Fibroblast of skin of back (primary cell): ENCODE measurements at regions not wholly inside any gene's neighbourhood (a gene's known extent, or its start where the extent isn't known, plus 50 kb on each side); places are given as distances from the start of the nearest gene placed in this dataset.
"Not testable (repeated sequence)": the region's sequence is repeated elsewhere in the genome, so short reads cannot be mapped to it uniquely, and the experiment has no call there.

Experiments
- DNase-seq: peaks from one replicate; pipeline ENCODE4 v3.0.0-alpha.2; 2013

- peak; percentile 38 for DNase-seq
Measured at GRCh38 chr3:150300852-150301517, 107.1 kb upstream of the TSC22D2 start.

GRCh38 chr3:150300388-150300787, 107.7 kb upstream of the TSC22D2 start:
- peak; percentile 32 for DNase-seq

- DNase-seq: peak; percentile 57
Measured at GRCh38 chr3:150299201-150299600, 108.9 kb upstream of the TSC22D2 start.

GRCh38 chr3:150296966-150297365, 111.1 kb upstream of the TSC22D2 start:
- no peak for DNase-seq

GRCh38 chr3:150296123-150296735, 111.9 kb upstream of the TSC22D2 start:
- DNase-seq: peak; percentile 50

- DNase-seq: peak; percentile 90
Measured at GRCh38 chr3:150293401-150294001, 114.6 kb upstream of the TSC22D2 start.

- peak; percentile 92 for DNase-seq
Measured at GRCh38 chr3:150292891-150293290, 115.2 kb upstream of the TSC22D2 start.

GRCh38 chr3:150291515-150291914, 116.6 kb upstream of the TSC22D2 start:
- peak; percentile 27 for DNase-seq

- DNase-seq: peak; percentile 37
Measured at GRCh38 chr3:150286390-150287147, 121.5 kb upstream of the TSC22D2 start.

- DNase-seq: peak; percentile 62
Measured at GRCh38 chr3:150285601-150286000, 122.5 kb upstream of the TSC22D2 start.

GRCh38 chr3:150278843-150279381, 129.2 kb upstream of the TSC22D2 start:
- DNase-seq: no peak

- no peak for DNase-seq
Measured at GRCh38 chr3:150278195-150278594, 129.9 kb upstream of the TSC22D2 start.

- DNase-seq: no peak
Measured at GRCh38 chr3:150277444-150277843, 130.7 kb upstream of the TSC22D2 start.

GRCh38 chr3:150275941-150276340, 132.2 kb upstream of the TSC22D2 start:
- DNase-seq: peak; percentile 64

GRCh38 chr3:150274372-150274771, 133.7 kb upstream of the TSC22D2 start:
- DNase-seq: no peak

- no peak for DNase-seq
Measured at GRCh38 chr3:150273396-150273795, 134.7 kb upstream of the TSC22D2 start.

- DNase-seq: no peak
Measured at GRCh38 chr3:150271591-150271960, 136.5 kb upstream of the TSC22D2 start.

GRCh38 chr3:150270883-150271590, 137.1 kb upstream of the TSC22D2 start:
- no peak for DNase-seq

GRCh38 chr3:150270444-150270843, 137.7 kb upstream of the TSC22D2 start:
- not testable (repeated sequence) for DNase-seq

- DNase-seq: no peak
Measured at GRCh38 chr3:150269526-150269925, 138.6 kb upstream of the TSC22D2 start.

GRCh38 chr3:150268426-150269391, 139.4 kb upstream of the TSC22D2 start:
- DNase-seq: no peak
